ENCODE measurements at regions not wholly inside any gene's neighbourhood (a gene's known extent, or its start where the extent isn't known, plus 50 kb on each side); places are given as distances from the start of the nearest gene placed in this dataset.

DNA sequence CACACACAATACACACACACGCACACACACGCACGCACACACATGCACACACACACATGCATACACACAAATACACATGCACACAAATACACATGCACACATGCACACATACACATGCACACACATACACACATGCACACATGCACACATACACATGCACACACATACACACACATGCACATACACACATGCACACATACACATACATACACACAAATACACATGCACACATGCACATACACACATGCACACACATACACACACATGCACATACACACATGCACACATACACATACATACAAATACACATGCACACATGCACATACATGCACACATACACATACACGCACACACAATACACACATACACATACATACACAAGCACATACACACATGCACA lies 175.4 kb upstream of the RREB1 start:
- ChIA-PET POLR2A (no interaction called here), CTCF (no interaction called here)
- Mint-ChIP-seq H3K4me3 (no peak overlapping the region), H3K27me3 (peaks cover 3% of the 10 kb centered on the region), H3K4me1 (ENCODE audit: low read depth) (no peaks in the 10 kb centered on the region), H3K36me3 (ENCODE audit: low read depth) (no peaks in the 10 kb centered on the region), H3K27ac (no peak overlapping the region), H3K9me3 (no peaks in the 10 kb centered on the region)
- DNase-seq = no peak
- intact Hi-C loops (cut with micrococcal nuclease) = no loop called here
- ATAC-seq = no peak
- TF ChIP-seq, protein P1, sequence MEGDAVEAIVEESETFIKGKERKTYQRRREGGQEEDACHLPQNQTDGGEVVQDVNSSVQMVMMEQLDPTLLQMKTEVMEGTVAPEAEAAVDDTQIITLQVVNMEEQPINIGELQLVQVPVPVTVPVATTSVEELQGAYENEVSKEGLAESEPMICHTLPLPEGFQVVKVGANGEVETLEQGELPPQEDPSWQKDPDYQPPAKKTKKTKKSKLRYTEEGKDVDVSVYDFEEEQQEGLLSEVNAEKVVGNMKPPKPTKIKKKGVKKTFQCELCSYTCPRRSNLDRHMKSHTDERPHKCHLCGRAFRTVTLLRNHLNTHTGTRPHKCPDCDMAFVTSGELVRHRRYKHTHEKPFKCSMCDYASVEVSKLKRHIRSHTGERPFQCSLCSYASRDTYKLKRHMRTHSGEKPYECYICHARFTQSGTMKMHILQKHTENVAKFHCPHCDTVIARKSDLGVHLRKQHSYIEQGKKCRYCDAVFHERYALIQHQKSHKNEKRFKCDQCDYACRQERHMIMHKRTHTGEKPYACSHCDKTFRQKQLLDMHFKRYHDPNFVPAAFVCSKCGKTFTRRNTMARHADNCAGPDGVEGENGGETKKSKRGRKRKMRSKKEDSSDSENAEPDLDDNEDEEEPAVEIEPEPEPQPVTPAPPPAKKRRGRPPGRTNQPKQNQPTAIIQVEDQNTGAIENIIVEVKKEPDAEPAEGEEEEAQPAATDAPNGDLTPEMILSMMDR (IDR thresholded peaks at IDR 0.05) = no peak

DNA sequence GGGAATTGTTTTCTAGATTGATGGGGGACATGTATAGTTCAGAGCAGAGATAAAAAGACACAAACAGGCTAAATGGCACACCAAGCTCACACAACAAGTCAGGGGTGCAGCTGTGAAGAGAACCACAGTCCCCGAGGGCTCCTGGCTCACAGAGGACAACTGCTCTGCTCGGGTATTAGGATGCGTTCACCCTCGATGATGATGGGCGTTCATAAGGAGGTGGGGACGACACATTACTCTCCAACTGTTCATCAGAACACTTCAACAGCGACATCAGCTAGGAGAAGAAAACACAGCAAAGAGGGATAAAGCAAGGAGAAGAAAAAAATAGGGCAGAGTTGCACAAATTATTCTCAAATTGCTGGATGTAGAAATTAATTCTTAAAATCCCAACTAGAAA lies 174.8 kb upstream of the RREB1 start:
- H3K4me3 Mint-ChIP-seq = no peak overlapping the region
- TF ChIP-seq, protein P1 (IDR thresholded peaks at IDR 0.05) = no peak
- ChIA-PET CTCF (no interaction called here), POLR2A (no interaction called here)
- H3K9me3 Mint-ChIP-seq = no peaks in the 10 kb centered on the region
- intact Hi-C loops (cut with micrococcal nuclease) = no loop called here
- no peaks in the 10 kb centered on the region for H3K36me3 Mint-ChIP-seq (ENCODE audit: low read depth)
- DNase-seq = no peak
- peaks cover 2% of the 10 kb centered on the region for H3K27me3 Mint-ChIP-seq
- H3K27ac Mint-ChIP-seq = no peak overlapping the region
- ATAC-seq = no peak
- no peaks in the 10 kb centered on the region for H3K4me1 Mint-ChIP-seq (ENCODE audit: low read depth)

DNA sequence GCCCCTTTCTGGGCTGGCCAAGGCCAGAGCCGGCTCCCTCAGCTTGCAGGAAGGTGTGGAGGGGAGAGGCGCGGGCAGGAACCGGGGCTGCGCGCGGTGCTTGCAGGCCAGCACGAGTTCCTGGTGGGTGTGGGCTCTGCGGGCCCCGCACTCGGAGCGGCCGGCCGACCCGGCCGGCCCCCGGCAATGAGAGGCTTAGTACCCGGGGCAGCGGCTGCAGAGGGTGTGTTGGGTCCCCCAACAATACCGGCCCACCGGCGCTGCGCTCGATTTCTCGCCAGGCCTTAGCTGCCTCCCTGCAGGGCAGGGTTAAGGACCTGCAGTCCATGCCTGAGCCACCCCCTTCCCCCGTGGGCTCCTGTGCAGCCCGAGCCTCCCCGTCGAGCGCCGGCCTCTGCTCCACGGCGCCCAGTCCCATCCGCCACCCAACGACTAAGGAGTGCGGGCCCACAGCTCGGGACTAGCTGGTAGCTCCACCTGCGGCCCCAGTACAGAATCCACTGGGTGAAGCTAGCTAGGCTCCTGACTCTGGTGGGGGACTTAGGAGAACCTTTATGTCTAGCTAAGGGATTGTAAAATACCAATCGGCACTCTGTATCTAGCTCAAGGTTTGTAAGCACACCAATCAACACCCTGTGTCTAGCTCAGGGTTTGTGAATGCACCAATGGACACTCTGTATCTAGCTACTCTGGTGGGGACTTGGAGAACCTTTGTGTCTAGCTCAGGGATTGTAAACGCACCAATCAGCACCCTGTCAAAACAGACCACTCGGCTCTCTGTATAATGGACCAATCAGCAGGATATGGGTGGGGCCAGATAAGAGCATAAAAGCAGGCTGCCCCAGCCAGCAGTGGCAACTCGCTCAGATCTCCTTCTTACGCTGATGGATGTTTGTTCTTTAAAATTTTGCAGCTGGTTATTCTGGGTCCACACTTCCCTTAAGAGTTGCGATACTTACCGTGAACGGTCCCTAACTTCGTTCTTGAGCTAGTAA lies 167.4 kb upstream of the RREB1 start:
- POLR2A ChIA-PET = no interaction called here
- CTCF ChIA-PET = no interaction called here
- Mint-ChIP-seq H3K27ac (no peak overlapping the region), H3K9me3 (no peaks in the 10 kb centered on the region), H3K27me3 (no peaks in the 10 kb centered on the region), H3K36me3 (ENCODE audit: low read depth) (no peaks in the 10 kb centered on the region), H3K4me3 (no peak overlapping the region), H3K4me1 (ENCODE audit: low read depth) (peaks cover 14% of the 10 kb centered on the region)
- no peak for DNase-seq
- TF ChIP-seq, protein P1 (IDR thresholded peaks at IDR 0.05) = no peak
- intact Hi-C loops (cut with micrococcal nuclease) = no loop called here
- ATAC-seq = no peak

DNA sequence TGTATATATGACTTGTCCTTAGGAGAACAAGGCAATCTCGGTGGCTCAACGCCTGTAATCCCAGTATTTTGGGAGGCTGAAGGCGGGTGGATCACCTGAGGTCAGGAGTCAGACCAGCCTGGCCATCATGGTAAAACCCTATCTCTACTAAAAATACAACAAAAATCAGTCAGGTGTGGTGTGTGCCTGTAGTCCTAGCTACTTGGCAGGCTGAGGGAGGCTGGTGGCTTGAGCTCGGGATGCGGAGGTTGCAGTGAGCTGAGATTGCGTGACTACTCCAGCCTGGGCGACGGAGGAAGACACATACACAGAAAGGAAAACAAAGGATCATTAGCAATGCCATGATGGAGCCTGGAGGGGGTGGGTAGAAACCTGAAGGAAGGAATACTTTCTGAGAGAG lies 166.6 kb upstream of the RREB1 start:
- intact Hi-C loops (cut with micrococcal nuclease) = no loop called here
- H3K27ac Mint-ChIP-seq = no peak overlapping the region
- no peaks in the 10 kb centered on the region for H3K27me3 Mint-ChIP-seq
- no peak overlapping the region for H3K4me3 Mint-ChIP-seq
- peaks cover 14% of the 10 kb centered on the region for H3K4me1 Mint-ChIP-seq (ENCODE audit: low read depth)
- DNase-seq (no peak), ATAC-seq (no peak)
- TF ChIP-seq, protein P1 (IDR thresholded peaks at IDR 0.05) = no peak
- POLR2A ChIA-PET = no interaction called here
- no peaks in the 10 kb centered on the region for H3K9me3 Mint-ChIP-seq
- H3K36me3 Mint-ChIP-seq (ENCODE audit: low read depth) = no peaks in the 10 kb centered on the region
- CTCF ChIA-PET = no interaction called here

DNA sequence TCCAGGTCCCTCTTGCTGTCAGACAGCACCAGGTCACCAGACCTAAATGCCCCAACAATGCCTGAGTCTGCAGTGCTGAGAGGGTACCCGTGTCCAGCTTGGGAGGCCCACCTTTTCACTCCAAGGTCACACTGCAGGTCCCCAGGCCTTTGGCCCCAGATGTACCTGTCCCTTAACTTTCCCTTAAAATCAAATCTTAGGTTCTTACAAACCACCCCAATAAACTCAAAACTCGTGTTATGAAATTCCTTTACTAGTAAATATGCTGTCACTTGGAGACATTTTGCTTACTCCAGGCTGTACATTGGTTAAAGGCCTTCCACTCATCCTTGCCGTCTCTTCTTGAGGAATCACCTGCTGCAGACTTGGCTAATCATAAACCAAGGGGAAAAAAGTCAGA lies 165.7 kb upstream of the RREB1 start:
- CTCF ChIA-PET = no interaction called here
- POLR2A ChIA-PET = no interaction called here

More for the DNA sequence above, 165.7 kb upstream of the RREB1 start:
- Mint-ChIP-seq H3K9me3 (no peaks in the 10 kb centered on the region), H3K27ac (no peak overlapping the region), H3K36me3 (ENCODE audit: low read depth) (no peaks in the 10 kb centered on the region), H3K4me3 (no peak overlapping the region), H3K4me1 (ENCODE audit: low read depth) (peaks cover 14% of the 10 kb centered on the region), H3K27me3 (no peaks in the 10 kb centered on the region)
- DNase-seq (no peak), ATAC-seq (no peak)
- TF ChIP-seq, protein P1 (IDR thresholded peaks at IDR 0.05) = no peak
- intact Hi-C loops (cut with micrococcal nuclease) = no loop called here

Data from activated CD8-positive, alpha-beta T cell treated with anti-CD3 and anti-CD28 coated beads for 36 hours (primary cell).